Neural progenitor cell (in vitro differentiated cells): ENCODE measurements at regions not wholly inside any gene's neighbourhood (a gene's known extent, or its start where the extent isn't known, plus 50 kb on each side); places are given as distances from the start of the nearest gene placed in this dataset.
"Not testable (repeated sequence)": the region's sequence is repeated elsewhere in the genome, so short reads cannot be mapped to it uniquely, and the experiment has no call there.

Source experiments
- DNase-seq: peaks from one replicate; pipeline ENCODE4 v3.0.0-alpha.2; 2016; ENCODE audit warnings: low spot score
- H2AFZ ChIP-seq: fragments of 200-600 bp; sonication (generic); replicated peaks from 2 replicates; pipeline ENCODE4 v1.6.1; 2016; ENCODE audit warnings: antibody characterized with exemption
- H3F3A ChIP-seq: fragments of 200-600 bp; sonication (generic); 2 replicates; pipeline ENCODE4 v1.6.1; 2016; ENCODE audit warnings: antibody characterized with exemption, low read depth
- H3K27ac ChIP-seq: fragments of 200-600 bp; sonication (generic); 2 replicates; pipeline ENCODE4 v1.5.1; 2016; ENCODE audit warnings: mild to moderate bottlenecking
- H3K27me3 ChIP-seq: fragments of 200-600 bp; sonication (generic); 2 replicates; pipeline ENCODE4 v1.6.1; 2016; ENCODE audit warnings: mild to moderate bottlenecking, moderate library complexity
- H3K36me3 ChIP-seq: fragments of 200-600 bp; sonication (generic); 2 replicates; pipeline ENCODE4 v1.5.1; 2016
- H3K4me1 ChIP-seq: fragments of 200-600 bp; sonication (generic); 2 replicates; pipeline ENCODE4 v1.6.1; 2016; ENCODE audit warnings: mixed run types
- H3K4me2 ChIP-seq: fragments of 200-600 bp; sonication (generic); 2 replicates; pipeline ENCODE4 v1.6.1; 2016
- H3K4me3 ChIP-seq: fragments of 200-600 bp; sonication (generic); 2 replicates; pipeline ENCODE4 v1.5.1; 2016
- H3K79me2 ChIP-seq: fragments of 200-600 bp; sonication (generic); 2 replicates; pipeline ENCODE4 v1.6.1; 2016; ENCODE audit warnings: low read depth
- H3K9ac ChIP-seq: fragments of 200-600 bp; sonication (generic); 2 replicates; pipeline ENCODE4 v1.6.1; 2016
- H3K9me3 ChIP-seq: fragments of 200-600 bp; sonication (generic); 2 replicates; pipeline ENCODE4 v1.5.1; 2016; ENCODE audit warnings: low read depth
- H4K20me1 ChIP-seq: fragments of 200-600 bp; sonication (generic); 2 replicates; pipeline ENCODE4 v1.6.1; 2016; ENCODE audit warnings: low read depth
- H3K27ac Mint-ChIP-seq: 3 replicates; pipeline ENCODE4 v1.8.0; 2021; ENCODE audit warnings: mixed read lengths
- H3K27me3 Mint-ChIP-seq: 2 replicates; pipeline ENCODE4 v1.8.0; 2022; ENCODE audit warnings: low read depth, mild to moderate bottlenecking, inconsistent platforms, moderate library complexity, mixed read lengths; ENCODE audit not compliant: insufficient read depth
- H3K36me3 Mint-ChIP-seq: 3 replicates; pipeline ENCODE4 v1.8.0; 2021; ENCODE audit warnings: mixed read lengths
- H3K4me1 Mint-ChIP-seq: 3 replicates; pipeline ENCODE4 v1.8.0; 2021; ENCODE audit warnings: mixed read lengths
- H3K4me3 Mint-ChIP-seq: 3 replicates; pipeline ENCODE4 v1.8.0; 2021; ENCODE audit warnings: mild to moderate bottlenecking, moderate library complexity, mixed read lengths
- H3K9me3 Mint-ChIP-seq: 3 replicates; pipeline ENCODE4 v1.8.0; 2020; ENCODE audit warnings: mixed read lengths
- EZH2 ChIP-seq: fragments of 200-600 bp; sonication (generic); IDR thresholded peaks from 2 replicates; pipeline ENCODE4 v1.6.1; 2017; ENCODE audit warnings: antibody characterized with exemption, mild to moderate bottlenecking, moderate library complexity
- EZH2phosphoT487 ChIP-seq: fragments of 200-600 bp; sonication (generic); IDR thresholded peaks from 2 replicates; pipeline ENCODE4 v1.6.1; 2017; ENCODE audit warnings: antibody characterized with exemption
- TF ChIP-seq, protein P1 (sequence below): fragments of 200-600 bp; sonication (generic); IDR thresholded peaks from 2 replicates; pipeline ENCODE4 v1.5.1; 2017; ENCODE audit warnings: antibody characterized with exemption, mild to moderate bottlenecking

DNA sequence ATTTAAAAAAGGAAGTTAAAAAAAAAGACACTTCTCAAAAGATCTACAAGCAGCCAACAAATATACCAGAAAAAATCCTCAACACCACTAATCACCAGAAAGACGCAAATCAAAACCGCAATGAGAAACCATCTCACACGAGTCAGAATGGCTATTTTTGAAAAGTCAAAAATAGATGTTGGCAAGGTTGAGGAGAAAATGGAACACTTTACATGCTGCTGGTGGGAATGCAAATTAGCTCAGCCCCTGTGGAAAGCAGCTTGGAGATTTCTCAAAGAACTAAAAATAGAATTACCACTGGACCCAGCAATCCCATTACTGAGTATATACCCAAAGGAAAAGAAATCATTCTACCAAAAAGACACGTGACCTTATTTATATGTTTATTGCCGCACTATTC lies 574.7 kb upstream of the ADAMTS9 start:
- Histone ChIP-seq H3K9ac (no peak overlapping the region), H3K36me3 (no peaks in the 10 kb centered on the region), H4K20me1 (no peaks in the 10 kb centered on the region), H3K4me1 (peaks cover 10% of the 10 kb centered on the region), H2AFZ (no peak overlapping the region), H3K79me2 (no peaks in the 10 kb centered on the region), H3K4me3 (no peak overlapping the region), H3F3A (no peaks in the 10 kb centered on the region), H3K4me2 (no peak overlapping the region), H3K9me3 (peaks cover 3% of the 10 kb centered on the region), H3K27ac (no peak overlapping the region), H3K27me3 (no peaks in the 10 kb centered on the region)
- Mint-ChIP-seq H3K36me3 (no peaks in the 10 kb centered on the region), H3K9me3 (peaks cover 7% of the 10 kb centered on the region), H3K4me3 (no peak overlapping the region), H3K27ac (no peak overlapping the region), H3K4me1 (peaks cover 14% of the 10 kb centered on the region), H3K27me3 (no peaks in the 10 kb centered on the region)
- no peak for DNase-seq
- TF ChIP-seq EZH2: no peak
- TF ChIP-seq EZH2phosphoT487: no peak
- TF ChIP-seq, protein P1, sequence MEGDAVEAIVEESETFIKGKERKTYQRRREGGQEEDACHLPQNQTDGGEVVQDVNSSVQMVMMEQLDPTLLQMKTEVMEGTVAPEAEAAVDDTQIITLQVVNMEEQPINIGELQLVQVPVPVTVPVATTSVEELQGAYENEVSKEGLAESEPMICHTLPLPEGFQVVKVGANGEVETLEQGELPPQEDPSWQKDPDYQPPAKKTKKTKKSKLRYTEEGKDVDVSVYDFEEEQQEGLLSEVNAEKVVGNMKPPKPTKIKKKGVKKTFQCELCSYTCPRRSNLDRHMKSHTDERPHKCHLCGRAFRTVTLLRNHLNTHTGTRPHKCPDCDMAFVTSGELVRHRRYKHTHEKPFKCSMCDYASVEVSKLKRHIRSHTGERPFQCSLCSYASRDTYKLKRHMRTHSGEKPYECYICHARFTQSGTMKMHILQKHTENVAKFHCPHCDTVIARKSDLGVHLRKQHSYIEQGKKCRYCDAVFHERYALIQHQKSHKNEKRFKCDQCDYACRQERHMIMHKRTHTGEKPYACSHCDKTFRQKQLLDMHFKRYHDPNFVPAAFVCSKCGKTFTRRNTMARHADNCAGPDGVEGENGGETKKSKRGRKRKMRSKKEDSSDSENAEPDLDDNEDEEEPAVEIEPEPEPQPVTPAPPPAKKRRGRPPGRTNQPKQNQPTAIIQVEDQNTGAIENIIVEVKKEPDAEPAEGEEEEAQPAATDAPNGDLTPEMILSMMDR: no peak

DNA sequence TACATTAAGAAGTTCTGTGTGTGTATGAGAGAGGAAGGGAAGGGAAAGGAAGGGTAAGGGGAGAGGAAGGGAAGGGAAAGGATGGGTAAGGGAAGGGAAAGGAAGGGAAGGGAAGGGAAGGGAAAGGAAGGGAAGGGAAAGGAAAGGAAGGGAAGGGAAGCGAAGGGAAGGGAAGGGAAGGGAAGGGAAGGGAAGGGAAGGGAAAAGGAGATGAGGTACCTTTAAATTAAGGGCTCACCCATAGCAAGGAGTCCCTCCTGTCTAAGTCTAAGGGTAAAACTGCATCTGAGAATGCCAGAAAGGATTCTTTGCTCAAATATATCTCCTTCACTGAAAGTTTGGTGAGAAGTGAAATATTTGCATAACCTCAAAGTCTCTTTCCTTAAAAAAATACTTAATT lies 572.1 kb upstream of the ADAMTS9 start:
- Histone ChIP-seq H3K36me3 (no peaks in the 10 kb centered on the region), H3K4me3 (no peak overlapping the region), H3K4me2 (no peak overlapping the region), H3K27ac (no peak overlapping the region), H3K79me2 (no peaks in the 10 kb centered on the region), H4K20me1 (no peaks in the 10 kb centered on the region), H3K4me1 (no peaks in the 10 kb centered on the region), H3K27me3 (no peaks in the 10 kb centered on the region), H3K9me3 (peaks cover 3% of the 10 kb centered on the region), H2AFZ (no peak overlapping the region), H3K9ac (no peak overlapping the region), H3F3A (no peaks in the 10 kb centered on the region)
- Mint-ChIP-seq H3K4me1 (no peaks in the 10 kb centered on the region), H3K9me3 (peaks cover 7% of the 10 kb centered on the region), H3K36me3 (no peaks in the 10 kb centered on the region), H3K4me3 (no peak overlapping the region), H3K27ac (no peak overlapping the region), H3K27me3 (no peaks in the 10 kb centered on the region)
- DNase-seq: no peak
- no peak for TF ChIP-seq EZH2
- TF ChIP-seq, protein P1: no peak
- no peak for TF ChIP-seq EZH2phosphoT487

DNA sequence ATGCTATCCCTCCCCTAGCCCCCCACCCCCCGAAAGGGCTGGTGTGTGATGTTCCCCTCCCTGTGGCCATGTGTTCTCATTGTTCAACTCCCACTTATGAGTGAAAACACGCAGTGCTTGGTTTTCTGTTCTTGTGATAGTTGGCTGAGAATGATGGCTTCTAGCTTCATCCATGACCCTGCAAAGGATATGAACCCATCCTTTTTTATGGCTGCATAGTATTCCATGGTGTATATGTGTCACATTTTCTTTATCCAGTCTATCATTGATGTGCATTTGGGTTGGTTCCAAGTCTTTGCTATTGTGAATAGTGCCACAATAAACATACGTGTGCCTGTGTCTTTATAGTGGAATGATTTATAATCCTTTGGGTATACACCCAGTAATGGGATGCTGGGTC lies 565.1 kb upstream of the ADAMTS9 start:
- H3K4me1 ChIP-seq, H3K27ac ChIP-seq, H3K9me3 ChIP-seq, H3K4me3 Mint-ChIP-seq, H3K4me3 ChIP-seq, H3K9ac ChIP-seq, H3K4me1 Mint-ChIP-seq, H3K27me3 ChIP-seq, H3K27me3 Mint-ChIP-seq, H2AFZ ChIP-seq, H4K20me1 ChIP-seq, DNase-seq, H3K4me2 ChIP-seq, H3K36me3 ChIP-seq, H3K79me2 ChIP-seq, H3K27ac Mint-ChIP-seq, H3F3A ChIP-seq, H3K36me3 Mint-ChIP-seq: not testable (repeated sequence)
- peaks cover 11% of the 10 kb centered on the region for H3K9me3 Mint-ChIP-seq

GRCh38 chr3:65252266-65252665 lies 564.5 kb upstream of the ADAMTS9 start:
- Histone ChIP-seq H3K27ac (no peak overlapping the region), H3K4me2 (no peak overlapping the region), H3K79me2 (no peaks in the 10 kb centered on the region), H4K20me1 (no peaks in the 10 kb centered on the region), H3K9me3 (no peaks in the 10 kb centered on the region), H3K4me3 (no peak overlapping the region), H3K9ac (no peak overlapping the region), H3F3A (no peaks in the 10 kb centered on the region), H3K36me3 (no peaks in the 10 kb centered on the region), H3K4me1 (no peaks in the 10 kb centered on the region), H3K27me3 (no peaks in the 10 kb centered on the region), H2AFZ (no peak overlapping the region)
- Mint-ChIP-seq H3K36me3 (no peaks in the 10 kb centered on the region), H3K4me3 (no peak overlapping the region), H3K4me1 (peaks cover 8% of the 10 kb centered on the region), H3K27ac (no peak overlapping the region), H3K27me3 (peaks cover 2% of the 10 kb centered on the region), H3K9me3 (peaks cover 11% of the 10 kb centered on the region)
- no peak for DNase-seq
- TF ChIP-seq, protein P1: no peak
- TF ChIP-seq EZH2: no peak
- TF ChIP-seq EZH2phosphoT487: no peak
